HepG2 (cell line): ENCODE measurements at regions not wholly inside any gene's neighbourhood (a gene's known extent, or its start where the extent isn't known, plus 50 kb on each side); places are given as distances from the start of the nearest gene placed in this dataset.

Source experiments
- ATAC-seq: fragments of 200-7000 bp; cut with Tn5 transposase; 3 replicates; pipeline ENCODE4 v1.9.1; 2020; ENCODE audit warnings: mild to moderate bottlenecking, moderate library complexity
- BruUV-seq: library from RNA; stranded (reverse); fragments of 400-500 nt; replicated peaks from 2 replicates; lab custom pipeline; 2021; lab: Mats Ljungman, UMichigan
- CTCF ChIA-PET: fragments of 300-600 bp; formaldehyde crosslinking; extraction: SDS; loops from one replicate; lab custom pipeline; 2021; ENCODE audit warnings: low total read pairs, inconsistent platforms, low intra/inter-chr PET ratio; lab: Yijun Ruan, JAX
- POLR2A ChIA-PET: fragments of 350-600 bp; sonication (Branson Sonifier 250); formaldehyde crosslinking; loops from one replicate; lab custom pipeline; 2020; ENCODE audit warnings: antibody characterized with exemption, inconsistent platforms; lab: Yijun Ruan, JAX
- DNase-seq: peaks from one replicate; pipeline ENCODE4 v3.0.0-alpha.2; 2015; ENCODE audit warnings: low spot score
- FAIRE-seq: peaks from 3 replicates; lab custom pipeline; 2011; peaks lifted over from hg19 to GRCh38; lab: Jason Lieb, UNC
- H2AFZ ChIP-seq: one replicate; pipeline ENCODE4 v1.6.1; 2011; ENCODE audit warnings: low read length, inconsistent platforms
- H3K27ac ChIP-seq: fragments of 300-600 bp; 3 replicates; pipeline ENCODE4 v1.8.0; 2011; ENCODE audit warnings: mixed run types, mild to moderate bottlenecking, mixed read lengths, low read length, inconsistent platforms; ENCODE audit not compliant: insufficient read depth; ENCODE audit errors: extremely low read length
- H3K27me3 ChIP-seq, 2 experiments: fragments of 200-600 bp in 1 of 2; 2 replicates in 1 of 2; 3 replicates in 1 of 2; pipeline versions ENCODE4 v1.6.0 to v1.8.0; 2011; ENCODE audit warnings: low read length in 2 of 2, mild to moderate bottlenecking in 2 of 2, moderate library complexity in 2 of 2, inconsistent platforms in 1 of 2; ENCODE audit not compliant: insufficient read depth in 2 of 2, control insufficient read depth in 1 of 2
- H3K36me3 ChIP-seq, 2 experiments: fragments of 200-600 bp in 1 of 2; replicated peaks in 1 of 2; 2 replicates in 1 of 2; 3 replicates in 1 of 2; pipeline versions ENCODE4 v1.5.1 to v1.8.0; 2011; ENCODE audit warnings: low read length in 2 of 2, inconsistent platforms in 1 of 2; ENCODE audit not compliant: insufficient read depth in 2 of 2, control insufficient read depth in 1 of 2
- H3K4me1 ChIP-seq: 2 replicates; pipeline ENCODE4 v1.5.1; 2012; ENCODE audit warnings: low read length, inconsistent platforms; ENCODE audit not compliant: insufficient read depth
- H3K4me2 ChIP-seq: 2 replicates; pipeline ENCODE4 v1.6.0; 2011; ENCODE audit warnings: low read depth, low read length, inconsistent platforms
- H3K4me3 ChIP-seq, 3 experiments: fragments of 200-600 bp in 1 of 3; sonication (generic), shearing (Covaris generic) in 1 of 3; replicated peaks in 1 of 3; 2 replicates each; pipeline ENCODE4 v1.5.1; 2011 to 2016; ENCODE audit warnings: low read length in 3 of 3, inconsistent platforms in 2 of 3, low read depth in 2 of 3, mild to moderate bottlenecking in 2 of 3, control low read depth in 1 of 3, mixed read lengths in 1 of 3; ENCODE audit not compliant: insufficient read depth in 1 of 3
- H3K79me2 ChIP-seq: one replicate; pipeline ENCODE4 v1.6.1; 2011; ENCODE audit warnings: low read length, inconsistent platforms; ENCODE audit not compliant: insufficient read depth
- H3K9ac ChIP-seq: 2 replicates; pipeline ENCODE4 v1.6.0; 2011; ENCODE audit warnings: mild to moderate bottlenecking, low read depth, low read length, inconsistent platforms; ENCODE audit not compliant: insufficient read depth
- H3K9me3 ChIP-seq: 2 replicates; pipeline ENCODE4 v1.5.1; 2012; ENCODE audit warnings: mild to moderate bottlenecking, low read length
- H4K20me1 ChIP-seq: 2 replicates; pipeline ENCODE4 v1.6.0; 2011; ENCODE audit warnings: inconsistent platforms, mild to moderate bottlenecking, low read length, moderate library complexity; ENCODE audit not compliant: insufficient read depth
- AGO1 ChIP-seq: fragments of 200-400 bp; formaldehyde crosslinking; IDR thresholded peaks from 2 replicates; pipeline ENCODE4 v1.6.1; 2017; ENCODE audit warnings: mild to moderate bottlenecking, low read depth, low read length, moderate library complexity; ENCODE audit not compliant: poor library complexity, severe bottlenecking
- AGO2 ChIP-seq: fragments of 200-400 bp; formaldehyde crosslinking; optimal IDR thresholded peaks from 2 replicates; pipeline ENCODE3; 2017; ENCODE audit warnings: mild to moderate bottlenecking, low read depth, low read length, moderate library complexity
- DMAP1 ChIP-seq: IDR thresholded peaks from 2 replicates; pipeline ENCODE4 v1.6.1; 2016
- KDM2A ChIP-seq: sonication (generic); formaldehyde crosslinking; IDR thresholded peaks from 2 replicates; pipeline ENCODE4 v1.4.0; 2020; ENCODE audit warnings: low read depth, missing genetic modification reagents, borderline replicate concordance
- KDM5B ChIP-seq: sonication (generic); formaldehyde crosslinking; IDR thresholded peaks from 2 replicates; pipeline ENCODE4 v1.4.0; 2020; ENCODE audit warnings: missing genetic modification reagents, mild to moderate bottlenecking, borderline replicate concordance
- MAFK ChIP-seq, 2 experiments: IDR thresholded peaks in 1 of 2; conservative IDR thresholded peaks in 1 of 2; 2 replicates each; pipeline ENCODE4 v1.6.1; 2011; ENCODE audit warnings: improper control_type of control experiment in 2 of 2, low read length in 2 of 2
- ZBTB42 ChIP-seq: sonication (generic); formaldehyde crosslinking; IDR thresholded peaks from 2 replicates; pipeline ENCODE4 v1.5.0; 2020; ENCODE audit warnings: mild to moderate bottlenecking, missing genetic modification reagents
- ZKSCAN5 ChIP-seq: sonication (generic); formaldehyde crosslinking; IDR thresholded peaks from 2 replicates; pipeline ENCODE4 v1.5.1; 2020; ENCODE audit warnings: mild to moderate bottlenecking, missing genetic modification reagents
- ZNF205 ChIP-seq: IDR thresholded peaks from 2 replicates; pipeline ENCODE4 v1.6.1; 2018; ENCODE audit warnings: missing biosample characterization, missing genetic modification reagents
- ZNF333 ChIP-seq: sonication (generic); formaldehyde crosslinking; IDR thresholded peaks from 2 replicates; pipeline ENCODE4 v1.4.0; 2020; ENCODE audit warnings: mild to moderate bottlenecking, missing genetic modification reagents, borderline replicate concordance
- in situ Hi-C: cut with HindIII; loops from 2 replicates; pipeline ENCODE4 v1.10.0; 2017; ENCODE audit warnings: low pct_unique_long_range_greater_than_20kb; ENCODE audit not compliant: extremely low pct_ligation_motif_present
- intact Hi-C: fragments of 100-400 bp; cut with micrococcal nuclease; formaldehyde crosslinking; loops from one replicate; pipeline ENCODE4 v1.10.0; 2022; ENCODE audit not compliant: unreplicated experiment
- TF ChIP-seq, protein P1 (sequence below): sonication (generic); formaldehyde crosslinking; conservative IDR thresholded peaks from 2 replicates; pipeline ENCODE4 v1.4.0; 2020; ENCODE audit warnings: missing genetic modification reagents
- TF ChIP-seq, protein P2 (sequence below): sonication (generic); formaldehyde crosslinking; IDR thresholded peaks from 2 replicates; pipeline ENCODE4 v1.4.0; 2020; ENCODE audit warnings: missing genetic modification reagents; ENCODE audit errors: not compliant biosample characterization
- TF ChIP-seq, protein P3 (sequence below): sonication (generic); formaldehyde crosslinking; IDR thresholded peaks from 2 replicates; pipeline ENCODE4 v1.4.0; 2020; ENCODE audit warnings: missing genetic modification reagents
- TF ChIP-seq, protein P4 (sequence below): sonication (generic); formaldehyde crosslinking; IDR thresholded peaks from 2 replicates; pipeline ENCODE4 v1.4.0; 2020; ENCODE audit warnings: missing genetic modification reagents
- TF ChIP-seq, protein P5 (sequence below): sonication (generic); formaldehyde crosslinking; IDR thresholded peaks from 2 replicates; pipeline ENCODE4 v1.4.0; 2020; ENCODE audit warnings: mild to moderate bottlenecking, missing genetic modification reagents
- TF ChIP-seq, protein P6 (sequence below): sonication (generic); formaldehyde crosslinking; IDR thresholded peaks from 2 replicates; pipeline ENCODE4 v1.5.0; 2020; ENCODE audit warnings: missing genetic modification reagents
- TF ChIP-seq, protein P7 (sequence below): sonication (generic); formaldehyde crosslinking; IDR thresholded peaks from 2 replicates; pipeline ENCODE4 v1.8.0; 2022; ENCODE audit warnings: mild to moderate bottlenecking, missing genetic modification reagents, moderate library complexity

DNA sequence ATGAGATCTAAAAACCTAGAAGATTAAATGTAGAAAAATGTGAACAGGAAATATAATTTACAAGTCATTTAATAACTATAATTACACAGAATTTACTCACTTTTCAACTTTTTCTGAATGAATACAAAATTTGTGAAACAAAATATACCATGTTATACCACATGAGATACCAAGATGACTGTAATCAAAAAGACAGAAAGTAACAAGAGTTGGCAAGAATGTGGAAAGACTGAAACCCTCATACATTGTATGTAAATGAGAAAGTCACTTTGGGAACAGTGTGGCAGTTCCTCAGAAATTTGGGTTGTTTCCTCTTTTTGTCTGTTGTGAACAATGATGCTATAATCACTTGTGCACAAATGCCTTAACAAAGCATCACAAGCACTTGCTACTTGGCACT lies 145.4 kb upstream of the ZNF804A start:
- Histone ChIP-seq H3K9me3 (no peaks in the 10 kb centered on the region), H3K27me3 (no peaks in the 10 kb centered on the region), H3K4me2 (no peak overlapping the region), H3K36me3 (no peaks in the 10 kb centered on the region), H3K4me1 (no peaks in the 10 kb centered on the region), H3K27ac (no peak overlapping the region), H2AFZ (no peak overlapping the region), H3K79me2 (no peaks in the 10 kb centered on the region), H3K4me3 (no peak overlapping the region), H3K9ac (no peak overlapping the region), H4K20me1 (no peaks in the 10 kb centered on the region)
- POLR2A ChIA-PET, result no interaction called here
- ATAC-seq (no peak), DNase-seq (no peak), FAIRE-seq (no peak)
- intact Hi-C loops (no loop called here), in situ Hi-C loops (no loop called here)
- CTCF ChIA-PET, result no interaction called here
- BruUV-seq, result no TSS peak
- TF ChIP-seq ZNF205 (CRISPR knock-in tag), result no peak
- TF ChIP-seq, protein P1, sequence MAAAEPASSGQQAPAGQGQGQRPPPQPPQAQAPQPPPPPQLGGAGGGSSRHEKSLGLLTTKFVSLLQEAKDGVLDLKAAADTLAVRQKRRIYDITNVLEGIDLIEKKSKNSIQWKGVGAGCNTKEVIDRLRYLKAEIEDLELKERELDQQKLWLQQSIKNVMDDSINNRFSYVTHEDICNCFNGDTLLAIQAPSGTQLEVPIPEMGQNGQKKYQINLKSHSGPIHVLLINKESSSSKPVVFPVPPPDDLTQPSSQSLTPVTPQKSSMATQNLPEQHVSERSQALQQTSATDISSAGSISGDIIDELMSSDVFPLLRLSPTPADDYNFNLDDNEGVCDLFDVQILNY (CRISPR knock-in tag), result no peak
- TF ChIP-seq, protein P2, sequence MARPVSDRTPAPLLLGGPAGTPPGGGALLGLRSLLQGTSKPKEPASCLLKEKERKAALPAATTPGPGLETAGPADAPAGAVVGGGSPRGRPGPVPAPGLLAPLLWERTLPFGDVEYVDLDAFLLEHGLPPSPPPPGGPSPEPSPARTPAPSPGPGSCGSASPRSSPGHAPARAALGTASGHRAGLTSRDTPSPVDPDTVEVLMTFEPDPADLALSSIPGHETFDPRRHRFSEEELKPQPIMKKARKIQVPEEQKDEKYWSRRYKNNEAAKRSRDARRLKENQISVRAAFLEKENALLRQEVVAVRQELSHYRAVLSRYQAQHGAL (CRISPR knock-in tag), result no peak
- TF ChIP-seq ZBTB42, result no peak
- TF ChIP-seq, protein P3, sequence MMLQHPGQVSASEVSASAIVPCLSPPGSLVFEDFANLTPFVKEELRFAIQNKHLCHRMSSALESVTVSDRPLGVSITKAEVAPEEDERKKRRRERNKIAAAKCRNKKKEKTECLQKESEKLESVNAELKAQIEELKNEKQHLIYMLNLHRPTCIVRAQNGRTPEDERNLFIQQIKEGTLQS (CRISPR knock-in tag), result no peak
- TF ChIP-seq AGO2, result no peak
- TF ChIP-seq ZKSCAN5, result no peak
- TF ChIP-seq, protein P4, sequence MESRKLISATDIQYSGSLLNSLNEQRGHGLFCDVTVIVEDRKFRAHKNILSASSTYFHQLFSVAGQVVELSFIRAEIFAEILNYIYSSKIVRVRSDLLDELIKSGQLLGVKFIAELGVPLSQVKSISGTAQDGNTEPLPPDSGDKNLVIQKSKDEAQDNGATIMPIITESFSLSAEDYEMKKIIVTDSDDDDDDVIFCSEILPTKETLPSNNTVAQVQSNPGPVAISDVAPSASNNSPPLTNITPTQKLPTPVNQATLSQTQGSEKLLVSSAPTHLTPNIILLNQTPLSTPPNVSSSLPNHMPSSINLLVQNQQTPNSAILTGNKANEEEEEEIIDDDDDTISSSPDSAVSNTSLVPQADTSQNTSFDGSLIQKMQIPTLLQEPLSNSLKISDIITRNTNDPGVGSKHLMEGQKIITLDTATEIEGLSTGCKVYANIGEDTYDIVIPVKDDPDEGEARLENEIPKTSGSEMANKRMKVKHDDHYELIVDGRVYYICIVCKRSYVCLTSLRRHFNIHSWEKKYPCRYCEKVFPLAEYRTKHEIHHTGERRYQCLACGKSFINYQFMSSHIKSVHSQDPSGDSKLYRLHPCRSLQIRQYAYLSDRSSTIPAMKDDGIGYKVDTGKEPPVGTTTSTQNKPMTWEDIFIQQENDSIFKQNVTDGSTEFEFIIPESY, result no peak
- no peak for TF ChIP-seq DMAP1 (CRISPR knock-in tag)
- TF ChIP-seq, protein P5, sequence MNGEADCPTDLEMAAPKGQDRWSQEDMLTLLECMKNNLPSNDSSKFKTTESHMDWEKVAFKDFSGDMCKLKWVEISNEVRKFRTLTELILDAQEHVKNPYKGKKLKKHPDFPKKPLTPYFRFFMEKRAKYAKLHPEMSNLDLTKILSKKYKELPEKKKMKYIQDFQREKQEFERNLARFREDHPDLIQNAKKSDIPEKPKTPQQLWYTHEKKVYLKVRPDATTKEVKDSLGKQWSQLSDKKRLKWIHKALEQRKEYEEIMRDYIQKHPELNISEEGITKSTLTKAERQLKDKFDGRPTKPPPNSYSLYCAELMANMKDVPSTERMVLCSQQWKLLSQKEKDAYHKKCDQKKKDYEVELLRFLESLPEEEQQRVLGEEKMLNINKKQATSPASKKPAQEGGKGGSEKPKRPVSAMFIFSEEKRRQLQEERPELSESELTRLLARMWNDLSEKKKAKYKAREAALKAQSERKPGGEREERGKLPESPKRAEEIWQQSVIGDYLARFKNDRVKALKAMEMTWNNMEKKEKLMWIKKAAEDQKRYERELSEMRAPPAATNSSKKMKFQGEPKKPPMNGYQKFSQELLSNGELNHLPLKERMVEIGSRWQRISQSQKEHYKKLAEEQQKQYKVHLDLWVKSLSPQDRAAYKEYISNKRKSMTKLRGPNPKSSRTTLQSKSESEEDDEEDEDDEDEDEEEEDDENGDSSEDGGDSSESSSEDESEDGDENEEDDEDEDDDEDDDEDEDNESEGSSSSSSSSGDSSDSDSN, result no peak
- TF ChIP-seq KDM5B (CRISPR knock-in tag), result no peak
- no peak for TF ChIP-seq AGO1
- no peak for TF ChIP-seq KDM2A (CRISPR knock-in tag)
- no peak for TF ChIP-seq MAFK (conservative IDR thresholded peaks at IDR 0.05 in 1 of 2, IDR thresholded peaks at IDR 0.05 in 1 of 2; ENCODE audit: low read length in 2 of 2)
- TF ChIP-seq, protein P6, sequence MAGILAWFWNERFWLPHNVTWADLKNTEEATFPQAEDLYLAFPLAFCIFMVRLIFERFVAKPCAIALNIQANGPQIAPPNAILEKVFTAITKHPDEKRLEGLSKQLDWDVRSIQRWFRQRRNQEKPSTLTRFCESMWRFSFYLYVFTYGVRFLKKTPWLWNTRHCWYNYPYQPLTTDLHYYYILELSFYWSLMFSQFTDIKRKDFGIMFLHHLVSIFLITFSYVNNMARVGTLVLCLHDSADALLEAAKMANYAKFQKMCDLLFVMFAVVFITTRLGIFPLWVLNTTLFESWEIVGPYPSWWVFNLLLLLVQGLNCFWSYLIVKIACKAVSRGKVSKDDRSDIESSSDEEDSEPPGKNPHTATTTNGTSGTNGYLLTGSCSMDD (CRISPR knock-in tag), result no peak
- TF ChIP-seq, protein P7, sequence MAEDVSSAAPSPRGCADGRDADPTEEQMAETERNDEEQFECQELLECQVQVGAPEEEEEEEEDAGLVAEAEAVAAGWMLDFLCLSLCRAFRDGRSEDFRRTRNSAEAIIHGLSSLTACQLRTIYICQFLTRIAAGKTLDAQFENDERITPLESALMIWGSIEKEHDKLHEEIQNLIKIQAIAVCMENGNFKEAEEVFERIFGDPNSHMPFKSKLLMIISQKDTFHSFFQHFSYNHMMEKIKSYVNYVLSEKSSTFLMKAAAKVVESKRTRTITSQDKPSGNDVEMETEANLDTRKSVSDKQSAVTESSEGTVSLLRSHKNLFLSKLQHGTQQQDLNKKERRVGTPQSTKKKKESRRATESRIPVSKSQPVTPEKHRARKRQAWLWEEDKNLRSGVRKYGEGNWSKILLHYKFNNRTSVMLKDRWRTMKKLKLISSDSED, result no peak
- no peak for TF ChIP-seq ZNF333
